Fibroblast of skin of left quadriceps (primary cell): ENCODE measurements at regions not wholly inside any gene's neighbourhood (a gene's known extent, or its start where the extent isn't known, plus 50 kb on each side); places are given as distances from the start of the nearest gene placed in this dataset.

ENCODE experiments used
- DNase-seq, 2 experiments: peaks; one replicate each; pipeline ENCODE4 v3.0.0-alpha.2; 2013; ENCODE audit warnings: low read depth in 2 of 2

DNA sequence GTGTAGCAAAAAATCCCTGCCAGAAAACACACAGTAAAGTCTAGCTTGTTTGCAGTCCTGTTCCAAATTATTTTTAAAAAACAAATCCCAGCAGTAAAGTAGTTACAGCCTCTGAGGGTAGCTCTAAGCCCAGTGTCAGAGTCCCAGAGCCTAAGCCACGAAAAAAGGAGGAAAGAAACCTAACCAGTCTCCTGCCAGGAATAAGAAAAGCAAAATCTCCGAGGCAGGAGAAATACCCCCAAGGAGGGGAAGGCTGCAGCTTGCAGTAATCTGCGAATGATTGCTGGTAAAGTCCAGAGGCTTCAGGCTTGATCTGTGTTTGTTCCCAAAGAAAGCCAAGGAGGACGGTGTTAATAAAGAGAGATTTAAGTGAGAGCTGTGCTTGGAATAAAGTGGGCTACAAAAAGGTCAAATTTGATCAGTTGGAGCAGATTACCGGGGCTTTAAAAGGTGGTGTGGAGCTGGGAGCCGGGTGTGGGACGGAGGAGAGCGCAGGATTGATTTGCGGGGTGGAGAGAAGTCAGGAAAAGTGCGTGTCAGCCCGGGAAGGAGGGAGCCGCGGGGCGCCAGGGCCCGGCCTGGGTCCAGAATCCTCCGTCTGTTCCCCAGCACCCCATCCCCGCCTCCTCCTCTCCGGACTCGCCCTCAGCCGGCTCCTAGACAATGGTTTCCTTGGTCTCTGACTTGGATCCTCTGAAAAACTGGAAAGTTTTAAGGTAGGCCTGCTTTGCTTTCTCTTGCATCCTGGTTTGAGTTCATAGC, 219.4 kb upstream of the CELF2 start:
- DNase-seq: no peak

DNA sequence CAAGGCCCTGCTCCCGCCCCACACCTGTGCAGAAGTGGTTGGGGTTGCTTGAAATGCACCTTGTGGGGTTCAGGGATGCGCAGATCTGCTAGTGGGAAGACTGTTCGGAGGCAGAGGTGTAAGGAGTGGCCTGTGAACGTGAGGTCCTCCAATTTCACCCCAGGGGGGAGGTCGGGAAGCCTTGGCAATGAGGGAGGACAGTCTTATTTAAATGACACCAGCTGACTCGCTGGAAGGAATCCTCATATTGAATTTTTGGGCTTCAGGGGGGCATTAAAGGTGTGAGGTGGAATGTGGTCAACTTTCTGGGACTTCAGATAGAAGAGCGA, 218.8 kb upstream of the CELF2 start:
- DNase-seq: no peak

DNA sequence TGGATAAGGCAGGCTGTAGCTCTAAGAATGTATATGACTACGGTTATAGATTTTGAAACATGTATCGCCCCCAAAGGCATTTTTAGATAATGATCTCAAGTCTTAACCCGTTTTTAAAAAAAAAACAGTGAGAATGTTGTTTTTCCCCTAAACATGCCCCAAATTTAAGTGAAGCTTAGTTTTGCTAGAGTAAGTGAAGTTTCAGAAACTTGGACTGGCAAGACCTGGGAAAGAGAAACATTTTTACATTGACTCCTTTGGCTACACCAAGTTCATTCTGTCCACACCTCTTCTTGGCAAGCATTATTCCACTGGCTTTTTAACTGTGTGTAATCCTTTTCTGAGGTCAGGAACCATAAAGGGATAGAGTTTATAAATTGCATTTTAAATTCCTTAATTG, 216.7 kb upstream of the CELF2 start:
- no peak for DNase-seq

DNA sequence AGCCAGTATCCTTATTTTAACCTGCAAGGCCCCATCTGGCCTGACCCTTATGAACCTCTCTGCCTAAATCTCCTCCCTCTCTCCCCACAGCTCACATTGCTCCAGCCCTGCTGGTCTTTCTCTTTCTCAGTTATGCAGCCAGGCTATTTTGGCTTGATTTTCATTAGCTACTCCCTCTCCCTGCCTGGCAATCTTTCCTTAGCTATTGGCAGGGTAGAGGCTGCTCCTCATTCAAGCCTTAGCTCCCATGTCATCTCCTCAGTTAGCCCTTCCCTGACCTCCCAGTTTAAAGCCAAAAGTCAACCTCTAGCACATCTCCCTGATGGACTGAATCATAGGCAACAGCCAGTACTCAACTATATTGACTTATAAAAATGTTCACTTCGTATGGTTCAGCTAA, 214.4 kb upstream of the CELF2 start:
- DNase-seq: no peak

DNA sequence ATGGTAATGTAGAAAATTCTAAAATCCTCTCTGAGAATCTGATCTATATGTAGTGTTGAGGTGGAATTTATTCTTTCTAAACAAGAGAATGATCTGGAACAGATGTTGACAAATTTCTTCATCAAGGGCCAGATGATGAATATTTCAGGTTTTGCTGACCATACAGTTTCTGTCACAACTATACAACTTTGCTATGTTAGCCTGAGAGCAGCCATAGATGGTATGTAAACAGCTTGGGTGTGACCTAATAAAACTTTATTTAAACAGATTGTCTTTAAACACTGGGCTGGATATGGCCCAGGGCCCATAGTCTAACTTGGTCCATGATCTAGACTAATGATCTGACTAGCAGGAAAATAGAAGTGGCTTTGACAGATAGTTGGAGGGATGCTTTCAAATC, 213.6 kb upstream of the CELF2 start:
- DNase-seq: no peak

- peak; percentile 89 for DNase-seq
These were observed 212.5 kb upstream of the CELF2 start for GRCh38 chr10:10804998-10805740.

- no peak for DNase-seq
These were observed 210.6 kb upstream of the CELF2 start for GRCh38 chr10:10807106-10807505.

DNA sequence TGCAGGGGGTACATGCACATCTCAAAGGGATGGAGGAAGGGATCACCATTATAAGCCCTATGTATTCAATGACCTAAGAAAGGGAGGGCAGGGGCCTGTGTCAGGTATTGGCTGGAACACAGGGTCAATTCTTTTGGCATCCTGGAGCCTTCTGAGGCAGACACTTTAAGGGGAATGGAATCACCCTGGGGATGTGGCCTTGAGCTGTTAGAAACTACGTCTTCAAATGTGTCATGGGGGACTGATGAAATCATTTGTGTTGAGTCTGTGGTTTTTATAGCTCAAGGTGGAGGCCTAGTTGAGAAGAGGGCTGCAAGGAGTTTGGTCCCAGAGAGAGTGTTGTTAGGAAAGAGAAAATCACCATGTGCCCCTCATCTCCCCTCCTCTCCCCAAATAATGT, 206.1 kb upstream of the CELF2 start:
- no peak for DNase-seq

GRCh38 chr10:10813656-10814055, 204.0 kb upstream of the CELF2 start:
- no peak for DNase-seq

GRCh38 chr10:10814069-10814468, 203.6 kb upstream of the CELF2 start:
- DNase-seq: no peak

GRCh38 chr10:10816447-10816846, 201.2 kb upstream of the CELF2 start:
- peak in 1 of 2 experiments; percentile 42 for DNase-seq

DNA sequence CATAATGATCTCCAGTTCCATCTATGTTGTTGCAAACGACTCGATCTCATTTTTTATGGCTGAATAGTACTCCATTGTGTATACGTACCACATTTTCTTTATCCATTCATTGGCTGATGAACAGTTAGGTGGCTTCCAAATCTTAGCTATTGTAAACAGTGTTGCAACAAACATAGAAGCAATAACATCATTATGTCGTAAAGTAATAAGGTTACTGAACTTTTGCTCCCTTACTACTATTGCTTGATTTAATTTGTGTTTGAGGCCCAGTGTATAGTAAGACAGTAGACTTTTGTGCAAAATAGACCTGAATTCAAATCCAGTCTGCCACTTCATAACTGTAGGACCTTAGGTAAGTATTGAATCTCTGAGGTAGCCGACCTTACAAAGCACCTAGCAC, 200.1 kb upstream of the CELF2 start:
- no peak for DNase-seq

DNA sequence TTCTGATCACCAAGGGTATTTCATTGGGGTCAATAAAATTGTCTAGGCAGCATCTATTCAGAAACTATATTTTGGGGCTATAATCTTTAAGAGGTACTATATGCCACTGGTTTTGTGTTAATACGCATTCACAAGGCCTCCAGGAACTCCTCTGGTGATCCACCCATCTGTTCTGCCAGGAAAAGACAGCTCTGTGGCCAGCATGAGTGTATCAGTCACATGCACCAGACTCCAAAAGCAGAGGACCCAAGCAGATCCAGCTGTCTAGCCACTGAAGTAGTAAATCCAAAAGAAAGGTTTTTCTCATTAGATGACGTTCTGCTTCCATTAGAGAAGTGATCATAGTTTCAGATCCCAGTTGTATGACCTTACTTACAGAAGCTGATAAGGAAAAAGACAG, 199.6 kb upstream of the CELF2 start:
- peak in 1 of 2 experiments; percentile 41 for DNase-seq

- DNase-seq: no peak
These were observed 198.3 kb upstream of the CELF2 start for GRCh38 chr10:10819206-10819856.

DNA sequence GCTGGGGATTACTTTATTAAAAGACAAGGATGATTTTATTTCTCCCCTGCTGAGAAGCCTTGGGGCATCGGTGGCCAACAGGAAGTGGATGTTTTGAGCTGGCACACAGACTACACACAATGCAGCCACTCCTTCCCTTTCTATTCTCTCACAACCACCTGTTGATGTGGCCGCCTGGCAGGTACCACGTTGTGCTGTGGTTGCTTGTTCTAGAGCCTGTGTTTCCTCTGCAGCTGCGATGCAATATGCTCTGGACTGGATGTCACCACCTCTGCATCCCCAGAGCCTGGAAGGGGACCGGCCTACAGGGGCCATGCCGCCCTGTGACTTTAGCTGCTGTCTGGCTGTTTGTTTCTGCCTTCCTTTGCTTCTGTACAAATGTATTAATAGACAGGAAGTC, 195.7 kb upstream of the CELF2 start:
- DNase-seq: no peak

- DNase-seq: peak; percentile 68 to 69
These were observed 193.0 kb upstream of the CELF2 start for GRCh38 chr10:10824591-10825148.

DNA sequence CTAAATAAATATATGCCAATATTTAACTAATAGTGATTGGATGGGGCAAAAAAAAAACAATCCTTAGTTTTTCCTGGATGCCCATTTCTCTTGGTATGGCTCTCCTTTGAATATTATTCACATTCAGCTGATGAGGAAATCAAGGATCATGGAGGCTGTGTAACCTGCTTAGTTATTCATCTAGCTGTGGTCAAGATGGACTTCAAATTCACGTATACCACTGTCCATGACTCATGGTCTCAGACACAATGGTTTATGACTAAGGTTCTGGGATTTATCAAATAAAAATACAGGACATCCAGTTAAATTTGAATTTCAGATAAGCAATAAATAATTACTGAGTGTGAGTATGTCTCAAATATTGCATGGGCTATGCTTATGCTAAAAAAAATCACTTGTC, 191.5 kb upstream of the CELF2 start:
- DNase-seq: peak in 1 of 2 experiments; percentile 25

GRCh38 chr10:10828623-10829022, 189.0 kb upstream of the CELF2 start:
- no peak for DNase-seq

DNA sequence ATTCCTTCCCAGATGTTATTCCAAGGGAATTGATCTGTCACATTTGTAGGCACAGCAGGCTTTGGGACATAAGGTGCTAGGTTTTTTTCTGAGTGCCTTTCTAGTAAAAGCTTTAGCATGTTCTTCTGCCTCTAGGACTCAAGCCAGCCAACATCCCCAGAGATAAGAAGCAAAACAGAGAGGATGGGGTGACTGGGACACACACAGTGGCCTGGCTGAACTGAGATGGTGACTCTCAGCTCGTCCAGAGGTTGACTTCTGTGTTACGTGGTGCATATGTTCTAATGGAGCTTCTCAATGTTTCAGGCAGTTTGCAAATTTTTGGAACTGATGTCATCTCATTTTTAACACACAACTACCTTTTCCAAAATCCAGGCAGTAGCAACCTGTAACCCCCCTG, 188.1 kb upstream of the CELF2 start:
- no peak for DNase-seq

GRCh38 chr10:10830293-10830986, 187.2 kb upstream of the CELF2 start:
- DNase-seq: peak; percentile 72

DNA sequence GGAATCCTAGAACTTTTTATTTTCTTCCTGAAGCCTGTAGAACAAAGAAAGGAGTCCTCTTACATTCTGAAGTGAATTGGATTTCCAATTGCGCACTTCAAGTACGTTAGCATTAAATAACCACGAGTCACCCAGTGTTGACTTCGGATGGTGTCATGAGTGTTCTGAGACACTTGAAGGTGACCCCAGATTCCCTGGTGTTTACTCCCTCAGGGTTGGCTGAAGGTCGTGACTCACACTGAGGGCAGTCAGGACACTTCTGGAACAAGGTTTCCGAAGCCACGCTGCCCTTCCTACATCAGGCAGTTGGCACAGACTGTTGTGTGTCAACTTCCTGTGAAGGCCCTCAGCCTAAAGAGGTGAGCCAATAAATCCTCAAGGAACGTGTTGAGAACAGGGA, 186.6 kb upstream of the CELF2 start:
- DNase-seq: peak; percentile 46 to 48

- no peak for DNase-seq
These were observed 183.7 kb upstream of the CELF2 start for GRCh38 chr10:10833955-10834354.
